HG02610 (cell line): ENCODE measurements at regions not wholly inside any gene's neighbourhood (a gene's known extent, or its start where the extent isn't known, plus 50 kb on each side); places are given as distances from the start of the nearest gene placed in this dataset.
A peak's percentile ranks its signal among the peaks of the same experiment; 100 is the strongest.

ENCODE experiments used
- ATAC-seq: cut with Tn5 transposase; IDR thresholded peaks from one replicate; pipeline ENCODE4 v1.9.1; 2021; ENCODE audit warnings: mild to moderate bottlenecking, moderate library complexity; ENCODE audit not compliant: unreplicated experiment

GRCh38 chr4:111228396-111228795, 605.5 kb upstream of the PITX2 start:
- ATAC-seq, result no peak

GRCh38 chr4:111228874-111229273, 606.0 kb upstream of the PITX2 start:
- no peak for ATAC-seq

DNA sequence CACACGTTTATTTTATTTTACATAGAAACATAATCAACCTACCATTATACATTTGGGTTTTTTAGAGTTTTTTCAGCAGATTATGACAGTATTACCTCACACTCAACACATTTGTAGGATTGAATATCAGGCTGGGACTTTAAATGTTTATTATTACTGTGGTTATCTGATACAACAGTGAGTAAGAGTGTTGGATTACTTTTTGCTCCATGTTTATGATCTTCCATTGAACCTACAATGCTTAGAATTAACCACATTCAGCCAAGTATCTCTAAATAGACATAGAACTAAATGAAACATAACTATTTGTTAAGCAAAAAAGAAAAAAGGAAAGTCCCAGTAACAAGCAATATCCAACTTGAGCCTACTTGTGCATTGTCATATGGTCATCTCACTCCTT, 607.4 kb upstream of the PITX2 start:
- no peak for ATAC-seq

DNA sequence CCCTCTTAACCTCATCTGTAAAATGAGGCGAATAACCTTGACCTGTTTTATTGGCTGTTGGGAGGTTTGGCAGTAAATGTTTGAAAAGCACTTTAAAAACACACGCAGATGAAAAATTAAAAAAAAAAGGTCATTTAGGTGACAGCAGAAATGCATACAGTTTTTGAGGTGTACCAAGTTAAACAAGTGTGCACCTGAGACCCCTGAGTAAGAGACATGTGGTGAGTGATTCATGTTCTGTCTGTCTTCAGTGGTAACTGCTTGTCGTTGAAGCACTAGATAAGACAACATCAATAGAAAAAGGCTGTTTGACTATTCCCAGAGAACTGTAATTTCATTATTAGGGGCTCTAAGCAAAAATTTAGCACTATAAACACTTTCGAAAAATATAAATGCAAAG, 608.4 kb upstream of the PITX2 start:
- no peak for ATAC-seq

DNA sequence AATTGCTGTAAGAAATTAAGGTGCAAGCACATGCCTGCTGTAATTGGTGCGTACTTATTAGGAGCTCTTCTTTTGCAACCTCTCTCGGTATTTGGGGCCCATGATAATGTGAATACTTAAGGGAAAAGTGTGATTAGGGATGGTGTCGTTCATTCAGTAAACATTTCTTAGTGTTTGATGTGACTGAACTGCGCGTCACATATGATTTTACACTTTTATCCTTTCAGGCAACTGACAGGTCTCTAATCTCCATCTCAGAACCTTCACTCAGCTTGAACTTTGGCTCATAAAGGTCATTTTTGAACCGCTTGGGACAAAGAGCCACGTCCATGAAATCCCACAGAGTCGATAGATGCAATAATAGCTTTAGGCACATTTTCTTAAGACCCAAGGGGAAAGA, 612.1 kb upstream of the PITX2 start:
- ATAC-seq, result no peak

GRCh38 chr4:111263836-111264235, 641.0 kb upstream of the PITX2 start:
- no peak for ATAC-seq

GRCh38 chr4:111266937-111267336, 644.1 kb upstream of the PITX2 start:
- ATAC-seq, result no peak

GRCh38 chr4:111267786-111268185, 644.9 kb upstream of the PITX2 start:
- ATAC-seq, result no peak

DNA sequence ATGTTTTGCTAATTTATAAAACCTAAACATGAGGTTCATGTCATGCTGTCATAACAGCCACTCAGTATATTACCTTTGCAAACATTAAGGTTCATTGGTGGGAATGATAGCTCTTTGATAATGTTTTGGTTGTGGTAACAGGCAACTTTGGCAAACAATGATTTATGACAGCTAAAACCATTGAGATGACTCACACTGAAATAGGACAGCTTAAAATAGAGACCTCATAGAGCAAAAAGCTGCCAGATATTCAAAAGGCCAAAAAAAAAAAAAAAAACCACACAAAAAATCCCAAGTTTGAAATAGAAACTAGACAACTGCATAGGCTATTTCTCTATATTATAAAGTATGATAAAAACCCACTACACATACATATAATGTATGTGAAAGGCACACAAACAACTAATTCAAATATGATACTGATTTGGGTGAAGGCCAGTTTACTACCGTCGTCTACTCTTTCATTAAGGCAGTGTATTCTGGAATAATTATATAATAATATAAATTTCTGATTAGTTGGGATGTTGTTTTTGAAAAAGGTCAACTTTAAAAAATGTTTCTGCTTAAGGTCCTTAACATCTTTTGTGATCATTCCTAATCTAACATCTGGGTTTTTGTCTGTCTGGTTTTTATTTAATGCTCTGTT, 646.0 kb upstream of the PITX2 start:
- peak; percentile 93 for ATAC-seq

GRCh38 chr4:111269439-111269838, 646.6 kb upstream of the PITX2 start:
- ATAC-seq, result no peak

- no peak for ATAC-seq
Observed at GRCh38 chr4:111274060-111274459, 651.2 kb upstream of the PITX2 start.

GRCh38 chr4:111274486-111274885, 651.6 kb upstream of the PITX2 start:
- ATAC-seq, result no peak

DNA sequence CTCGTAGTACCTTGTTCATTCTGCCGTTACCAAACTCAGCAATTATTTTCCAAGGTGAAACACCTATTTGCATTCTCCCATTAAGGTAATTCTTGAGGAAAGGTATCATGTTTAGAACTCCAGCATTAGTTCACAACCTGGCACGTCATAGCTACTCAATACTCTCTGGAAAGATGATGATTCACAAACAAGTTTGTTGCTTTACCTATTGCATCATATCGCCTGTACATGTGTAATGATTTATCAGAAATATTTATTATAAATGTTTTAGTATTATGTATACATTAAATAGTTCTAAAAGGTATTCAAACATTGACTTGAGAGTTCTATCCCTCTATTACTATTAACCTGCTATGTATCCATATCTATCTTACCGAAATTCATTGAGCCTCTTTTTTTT, 658.3 kb upstream of the PITX2 start:
- no peak for ATAC-seq

GRCh38 chr4:111282035-111282434, 659.2 kb upstream of the PITX2 start:
- ATAC-seq, result no peak

- no peak for ATAC-seq
Observed at GRCh38 chr4:111283066-111283677, 660.3 kb upstream of the PITX2 start.

GRCh38 chr4:111296466-111296865, 673.6 kb upstream of the PITX2 start:
- no peak for ATAC-seq

DNA sequence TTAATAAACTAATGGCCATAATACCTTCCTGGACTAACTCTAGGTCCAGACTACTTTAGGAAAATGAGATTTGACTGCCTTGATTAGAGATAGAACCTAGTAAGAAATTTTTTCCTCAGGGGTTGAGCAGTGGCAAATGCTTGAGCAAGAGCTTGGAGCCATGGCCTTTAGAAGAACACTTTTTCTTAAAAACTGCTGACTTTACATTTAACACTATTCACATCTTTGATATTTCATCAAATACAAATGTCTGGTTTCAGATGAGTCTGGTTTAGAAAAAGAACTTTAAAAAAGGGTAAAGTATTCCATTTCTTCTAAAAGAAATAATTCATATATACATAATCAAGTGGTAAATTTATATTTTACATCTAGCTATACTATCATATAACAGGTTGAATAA, 680.9 kb upstream of the PITX2 start:
- no peak for ATAC-seq

DNA sequence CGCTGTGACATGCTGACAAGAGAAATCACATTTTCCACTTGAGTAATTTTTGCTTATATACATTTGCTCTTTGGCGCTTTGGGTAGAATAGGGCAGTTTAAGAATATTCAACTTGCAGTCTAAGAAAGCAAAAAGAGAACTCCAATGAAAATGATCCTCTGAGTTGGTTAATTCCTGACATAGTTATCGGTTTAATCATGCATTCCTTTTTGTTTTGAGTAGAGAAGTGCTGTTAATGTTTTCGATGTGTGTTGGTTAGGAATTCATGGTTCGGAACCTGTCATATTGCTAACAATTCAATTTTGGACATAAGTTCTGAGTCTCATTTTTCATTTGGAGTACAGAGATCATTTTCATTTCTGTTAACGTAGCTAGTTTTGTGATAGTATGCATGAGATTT, 700.6 kb upstream of the PITX2 start:
- ATAC-seq, result no peak

GRCh38 chr4:111323916-111324315, 701.0 kb upstream of the PITX2 start:
- no peak for ATAC-seq

- no peak for ATAC-seq
Observed at GRCh38 chr4:111326450-111326849, 703.6 kb upstream of the PITX2 start.

- no peak for ATAC-seq
Observed at GRCh38 chr4:111330786-111331185, 707.9 kb upstream of the PITX2 start.

- no peak for ATAC-seq
Observed at GRCh38 chr4:111334361-111334760, 711.5 kb upstream of the PITX2 start.
